Activated T-helper 1 cell treated with Interleukin-2 at 50 U/mL for 16 hours (primary cell): ENCODE measurements at regions not wholly inside any gene's neighbourhood (a gene's known extent, or its start where the extent isn't known, plus 50 kb on each side); places are given as distances from the start of the nearest gene placed in this dataset.

Experiments used
- DNase-seq: peaks from one replicate; pipeline ENCODE4 v3.0.0-alpha.2; 2020; ENCODE audit warnings: low read depth

GRCh38 chr2:59733970-59734369 is 819.5 kb downstream of the BCL11A start:
- no peak for DNase-seq

- no peak for DNase-seq
These were observed 819.9 kb downstream of the BCL11A start for GRCh38 chr2:59733567-59733930.

GRCh38 chr2:59732871-59733566 is 820.4 kb downstream of the BCL11A start:
- no peak for DNase-seq

GRCh38 chr2:59727121-59727590 is 826.3 kb downstream of the BCL11A start:
- DNase-seq, result no peak

GRCh38 chr2:59726228-59727120 is 827.0 kb downstream of the BCL11A start:
- no peak for DNase-seq

GRCh38 chr2:59724746-59725145 is 828.7 kb downstream of the BCL11A start:
- no peak for DNase-seq

- no peak for DNase-seq
These were observed 833.1 kb downstream of the BCL11A start for GRCh38 chr2:59720296-59720866.

GRCh38 chr2:59713577-59713976 is 839.9 kb downstream of the BCL11A start:
- DNase-seq, result no peak

- DNase-seq, result no peak
These were observed 842.3 kb downstream of the BCL11A start for GRCh38 chr2:59711121-59711520.

GRCh38 chr2:59706729-59707128 is 846.7 kb downstream of the BCL11A start:
- no peak for DNase-seq

GRCh38 chr2:59703796-59704195 is 849.7 kb downstream of the BCL11A start:
- DNase-seq, result no peak

GRCh38 chr2:59702026-59702425 is 851.4 kb downstream of the BCL11A start:
- no peak for DNase-seq

GRCh38 chr2:59701271-59701994 is 852.0 kb downstream of the BCL11A start:
- DNase-seq, result no peak

GRCh38 chr2:59694176-59694575 is 859.3 kb downstream of the BCL11A start:
- DNase-seq, result no peak

GRCh38 chr2:59693231-59693959 is 860.1 kb downstream of the BCL11A start:
- no peak for DNase-seq

- DNase-seq, result no peak
These were observed 861.8 kb downstream of the BCL11A start for GRCh38 chr2:59691518-59692190.

GRCh38 chr2:59690849-59691248 is 862.6 kb downstream of the BCL11A start:
- DNase-seq, result no peak

- no peak for DNase-seq
These were observed 868.7 kb downstream of the BCL11A start for GRCh38 chr2:59684771-59685166.

- DNase-seq, result no peak
These were observed 869.2 kb downstream of the BCL11A start for GRCh38 chr2:59684116-59684770.

- no peak for DNase-seq
These were observed 872.6 kb downstream of the BCL11A start for GRCh38 chr2:59680863-59681262.
